HK-2 (cell line): ENCODE measurements at regions not wholly inside any gene's neighbourhood (a gene's known extent, or its start where the extent isn't known, plus 50 kb on each side); places are given as distances from the start of the nearest gene placed in this dataset.

Experiments used
- DNase-seq: peaks from one replicate; pipeline ENCODE4 v3.0.0-alpha.2; 2018; ENCODE audit not compliant: unreplicated experiment

GRCh38 chr1:90780981-90781380 is 63.9 kb upstream of the BARHL2 start:
- DNase-seq: no peak

- no peak for DNase-seq
Observed at GRCh38 chr1:90779573-90779972, 62.5 kb upstream of the BARHL2 start.

DNA sequence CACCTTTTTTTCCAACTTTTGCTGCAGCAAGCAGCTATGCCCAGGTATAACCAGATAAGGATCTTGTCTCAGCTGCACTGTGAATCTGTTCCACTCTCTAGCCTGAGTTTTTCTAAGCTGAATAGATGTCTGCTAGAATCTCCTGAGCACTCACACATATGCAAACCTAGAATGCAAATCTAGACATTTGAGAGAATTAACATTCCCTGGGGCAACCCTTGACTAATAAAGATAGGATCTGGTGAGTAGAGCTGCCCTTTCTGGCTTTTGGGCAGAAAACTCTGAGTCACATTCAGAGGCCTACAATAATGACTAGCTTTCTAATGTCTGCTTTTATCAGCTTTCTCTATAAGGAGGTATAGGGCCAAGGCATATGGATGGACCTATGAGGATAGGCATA is 61.4 kb upstream of the BARHL2 start:
- no peak for DNase-seq

GRCh38 chr1:90773812-90774211 is 56.7 kb upstream of the BARHL2 start:
- DNase-seq: no peak

DNA sequence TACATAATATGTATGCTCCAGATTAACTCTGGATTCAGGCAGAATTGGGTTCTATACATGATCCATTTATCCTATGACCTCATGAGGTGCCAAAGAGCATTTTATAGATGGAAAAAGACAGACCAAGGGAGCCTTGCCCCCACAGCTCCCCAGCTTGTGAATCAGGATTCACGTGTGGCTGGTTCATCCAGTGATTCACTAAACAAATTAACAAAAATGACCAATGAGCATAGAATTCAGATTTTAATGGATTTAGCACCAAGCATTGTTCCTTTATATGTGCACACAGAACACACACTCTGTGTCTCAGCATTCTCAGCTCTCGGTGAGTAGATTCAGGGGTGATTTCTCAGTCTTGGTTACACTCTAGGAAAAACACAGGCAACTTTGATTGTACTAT is 51.7 kb upstream of the BARHL2 start:
- DNase-seq: no peak

- no peak for DNase-seq
Observed at GRCh38 chr1:90768098-90768497, 51.0 kb upstream of the BARHL2 start.
